Caco-2 (cell line): ENCODE measurements at regions not wholly inside any gene's neighbourhood (a gene's known extent, or its start where the extent isn't known, plus 50 kb on each side); places are given as distances from the start of the nearest gene placed in this dataset.

ENCODE experiments used
- BruUV-seq: library from RNA; stranded (reverse); fragments of 400-500 nt; replicated peaks from 2 replicates; lab custom pipeline; 2021; lab: Mats Ljungman, UMichigan
- CTCF ChIA-PET: fragments of 300-600 bp; sonication (Branson Sonifier 250); formaldehyde crosslinking; loops from one replicate; lab custom pipeline; 2022; ENCODE audit warnings: antibody characterized with exemption; lab: Charles Lee
- POLR2A ChIA-PET: fragments of 300-600 bp; sonication (Branson Sonifier 250); formaldehyde crosslinking; loops from one replicate; lab custom pipeline; 2022; ENCODE audit warnings: antibody characterized with exemption; lab: Charles Lee
- DNase-seq, 2 experiments: peaks; one replicate each; pipeline versions ENCODE4 v3.0.0 to v3.0.0-alpha.2; 2020 to 2022
- H3K27me3 ChIP-seq: replicated peaks from 2 replicates; pipeline ENCODE4 v1.6.0; 2011; ENCODE audit warnings: low read length; ENCODE audit not compliant: control insufficient read depth, insufficient read depth
- H3K36me3 ChIP-seq: 2 replicates; pipeline ENCODE4 v1.5.1; 2011; ENCODE audit warnings: low read length; ENCODE audit not compliant: control insufficient read depth, insufficient read depth
- H3K4me1 ChIP-seq: fragments of 250-450 bp; sonication (Bioruptor Pico); 2 replicates; pipeline ENCODE4 v1.5.1; 2020; ENCODE audit warnings: mild to moderate bottlenecking
- H3K4me3 ChIP-seq: 2 replicates; pipeline ENCODE4 v1.5.1; 2011; ENCODE audit warnings: low read depth, mild to moderate bottlenecking, control low read depth, low read length
- H3K9me3 ChIP-seq: fragments of 250-450 bp; sonication (Bioruptor Pico); 2 replicates; pipeline ENCODE4 v1.5.1; 2020; ENCODE audit warnings: mild to moderate bottlenecking, moderate library complexity
- H3K27ac Mint-ChIP-seq: one replicate; pipeline ENCODE4 v1.8.0; 2022; ENCODE audit warnings: mixed read lengths; ENCODE audit not compliant: unreplicated experiment
- H3K27me3 Mint-ChIP-seq: one replicate; pipeline ENCODE4 v1.8.0; 2022; ENCODE audit warnings: mixed read lengths; ENCODE audit not compliant: insufficient read depth, unreplicated experiment
- H3K36me3 Mint-ChIP-seq: one replicate; pipeline ENCODE4 v1.8.0; 2022; ENCODE audit warnings: mild to moderate bottlenecking, mixed read lengths; ENCODE audit not compliant: insufficient read depth, unreplicated experiment
- H3K4me1 Mint-ChIP-seq: one replicate; pipeline ENCODE4 v1.8.0; 2022; ENCODE audit warnings: low read depth, mixed read lengths; ENCODE audit not compliant: unreplicated experiment
- H3K4me3 Mint-ChIP-seq: one replicate; pipeline ENCODE4 v1.8.0; 2022; ENCODE audit warnings: mild to moderate bottlenecking, moderate library complexity, mixed read lengths; ENCODE audit not compliant: unreplicated experiment
- H3K9me3 Mint-ChIP-seq: one replicate; pipeline ENCODE4 v1.8.0; 2022; ENCODE audit warnings: mixed read lengths; ENCODE audit not compliant: unreplicated experiment
- CTCF ChIP-seq, 2 experiments: fragments of 200-600 bp in 1 of 2; IDR thresholded peaks; 1 replicate in 1 of 2; 2 replicates in 1 of 2; pipeline versions ENCODE4 v1.5.1 to v1.8.0; 2011 to 2022; ENCODE audit warnings: antibody characterized with exemption in 1 of 2, control low read depth in 1 of 2, inconsistent platforms in 1 of 2, low read depth in 1 of 2, low read length in 1 of 2, mild to moderate bottlenecking in 1 of 2, moderate library complexity in 1 of 2; ENCODE audit not compliant: insufficient read depth in 1 of 2, severe bottlenecking in 1 of 2, unreplicated experiment in 1 of 2
- intact Hi-C: fragments of 100-400 bp; cut with micrococcal nuclease; formaldehyde crosslinking; loops from one replicate; pipeline ENCODE4 v1.10.0; 2022; ENCODE audit not compliant: unreplicated experiment

- peak in 1 of 2 experiments; percentile 30 for DNase-seq
- no peak overlapping the region for H3K4me3 ChIP-seq
- H3K27me3 Mint-ChIP-seq = peaks cover 12% of the 10 kb centered on the region
- no peak overlapping the region for H3K4me3 Mint-ChIP-seq
- no peaks in the 10 kb centered on the region for H3K36me3 Mint-ChIP-seq
- ChIA-PET CTCF (no interaction called here), POLR2A (no interaction called here)
- no peaks in the 10 kb centered on the region for H3K27me3 ChIP-seq
- no TSS peak for BruUV-seq
- peaks cover 5% of the 10 kb centered on the region for H3K9me3 Mint-ChIP-seq
- H3K27ac Mint-ChIP-seq = no peak overlapping the region
- H3K9me3 ChIP-seq = peaks cover 19% of the 10 kb centered on the region
- no peaks in the 10 kb centered on the region for H3K4me1 ChIP-seq
- intact Hi-C loops = no loop called here
- no peak for TF ChIP-seq CTCF (IDR thresholded peaks at IDR 0.05; ENCODE audit: insufficient read depth in 1 of 2, low read depth in 1 of 2, low read length in 1 of 2, severe bottlenecking in 1 of 2, unreplicated experiment in 1 of 2)
- no peaks in the 10 kb centered on the region for H3K4me1 Mint-ChIP-seq
- no peaks in the 10 kb centered on the region for H3K36me3 ChIP-seq
These were observed 243.3 kb upstream of the B3GAT1 start for GRCh38 chr11:134655189-134655989.

GRCh38 chr11:134654161-134654915 lies 242.3 kb upstream of the B3GAT1 start:
- intact Hi-C loops = no loop called here
- Histone ChIP-seq H3K9me3 (peaks cover 11% of the 10 kb centered on the region), H3K36me3 (no peaks in the 10 kb centered on the region), H3K4me1 (no peaks in the 10 kb centered on the region), H3K27me3 (no peaks in the 10 kb centered on the region), H3K4me3 (no peak overlapping the region)
- peaks cover 20% of the 10 kb centered on the region for H3K27me3 Mint-ChIP-seq
- no peak for TF ChIP-seq CTCF (IDR thresholded peaks at IDR 0.05; ENCODE audit: insufficient read depth in 1 of 2, low read depth in 1 of 2, low read length in 1 of 2, severe bottlenecking in 1 of 2, unreplicated experiment in 1 of 2)
- ChIA-PET POLR2A (no interaction called here), CTCF (no interaction called here)
- no peaks in the 10 kb centered on the region for H3K9me3 Mint-ChIP-seq
- no peak overlapping the region for H3K27ac Mint-ChIP-seq
- H3K36me3 Mint-ChIP-seq = no peaks in the 10 kb centered on the region
- no TSS peak for BruUV-seq
- H3K4me1 Mint-ChIP-seq = no peaks in the 10 kb centered on the region
- peak in 1 of 2 experiments; percentile 30 for DNase-seq
- no peak overlapping the region for H3K4me3 Mint-ChIP-seq

- H3K4me1 ChIP-seq = no peaks in the 10 kb centered on the region
- no TSS peak for BruUV-seq
- H3K9me3 ChIP-seq = 0 out of 2 replicates have a peak, but pooled peaks cover 4% of the 10 kb centered on the region
- H3K4me3 ChIP-seq = no peak overlapping the region
- intact Hi-C loops = no loop called here
- peaks cover 23% of the 10 kb centered on the region for H3K27me3 Mint-ChIP-seq
- no peak overlapping the region for H3K4me3 Mint-ChIP-seq
- POLR2A ChIA-PET = no interaction called here
- H3K27ac Mint-ChIP-seq = no peak overlapping the region
- CTCF ChIA-PET = no interaction called here
- TF ChIP-seq CTCF (IDR thresholded peaks at IDR 0.05; ENCODE audit: insufficient read depth in 1 of 2, low read depth in 1 of 2, low read length in 1 of 2, severe bottlenecking in 1 of 2, unreplicated experiment in 1 of 2) = no peak
- no peaks in the 10 kb centered on the region for H3K4me1 Mint-ChIP-seq
- H3K36me3 Mint-ChIP-seq = no peaks in the 10 kb centered on the region
- H3K27me3 ChIP-seq = no peaks in the 10 kb centered on the region
- no peaks in the 10 kb centered on the region for H3K36me3 ChIP-seq
- no peaks in the 10 kb centered on the region for H3K9me3 Mint-ChIP-seq
- DNase-seq = peak in 1 of 2 experiments; percentile 29
These were observed 240.7 kb upstream of the B3GAT1 start for GRCh38 chr11:134652586-134653255.
